ENCODE measurements at regions not wholly inside any gene's neighbourhood (a gene's known extent, or its start where the extent isn't known, plus 50 kb on each side); places are given as distances from the start of the nearest gene placed in this dataset.

GRCh38 chr3:182259579-182259978, 533.7 kb upstream of the ATP11B start:
- Histone ChIP-seq H3K27me3 (ENCODE audit: control insufficient read depth, insufficient read depth, low read length, poor library complexity, severe bottlenecking) (peaks cover 13% of the 10 kb centered on the region), H3K4me3 (ENCODE audit: low read length) (no peak overlapping the region), H3K27ac (ENCODE audit: low read depth, low read length) (peak overlapping the region; percentile 69), H3K9ac (ENCODE audit: extremely low read depth, low read length, poor library complexity, severe bottlenecking) (no peak overlapping the region), H3K9me3 (ENCODE audit: control insufficient read depth, low read length) (no peaks in the 10 kb centered on the region), H3K36me3 (ENCODE audit: control insufficient read depth, insufficient read depth, low read length) (no peaks in the 10 kb centered on the region), H3K4me1 (ENCODE audit: control insufficient read depth, insufficient read depth, low read length) (no peaks in the 10 kb centered on the region)
- 79 to 80% methylated on average over 15 to 17 of the region's 17 CpGs for WGBS, 2 experiments (ENCODE audit: insufficient coverage in 1 of 2, insufficient read length in 1 of 2)
- Mint-ChIP-seq H3K27ac (no peak overlapping the region), H3K36me3 (ENCODE audit: low read depth) (no peaks in the 10 kb centered on the region), H3K4me3 (no peak overlapping the region), H3K4me1 (peaks cover 8% of the 10 kb centered on the region), H3K9me3 (no peaks in the 10 kb centered on the region), H3K27me3 (ENCODE audit: insufficient read depth) (peaks cover 6% of the 10 kb centered on the region)
- TF ChIP-seq CTCF (conservative IDR thresholded peaks at IDR 0.05) = peak; percentile 19
- peak; percentile 74 for DNase-seq

DNA sequence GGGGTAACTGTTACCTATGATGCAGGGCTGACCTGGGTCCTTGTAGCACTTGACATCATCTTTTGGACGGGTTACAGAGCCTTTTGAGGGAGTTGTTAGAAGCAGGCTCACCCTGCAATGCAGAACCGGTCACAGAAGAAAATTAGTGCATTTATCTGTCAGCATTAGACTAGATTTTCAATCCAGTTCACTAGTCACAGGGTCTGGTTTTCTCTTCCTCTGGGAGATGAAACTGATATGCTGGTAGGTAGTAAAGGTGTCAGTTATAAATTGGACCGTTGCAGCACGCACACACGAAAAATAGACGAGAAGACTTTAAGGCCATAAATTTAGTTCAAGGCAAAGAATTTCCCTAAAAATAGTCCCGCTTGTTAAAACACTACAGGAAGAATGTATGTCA, 532.3 kb upstream of the ATP11B start:
- Histone ChIP-seq H3K27ac (ENCODE audit: low read depth, low read length) (no peak overlapping the region), H3K4me3 (ENCODE audit: low read length) (no peak overlapping the region), H3K27me3 (ENCODE audit: control insufficient read depth, insufficient read depth, low read length, poor library complexity, severe bottlenecking) (peaks cover 13% of the 10 kb centered on the region), H3K9me3 (ENCODE audit: control insufficient read depth, low read length) (no peaks in the 10 kb centered on the region), H3K9ac (ENCODE audit: extremely low read depth, low read length, poor library complexity, severe bottlenecking) (no peak overlapping the region), H3K4me1 (ENCODE audit: control insufficient read depth, insufficient read depth, low read length) (no peaks in the 10 kb centered on the region), H3K36me3 (ENCODE audit: control insufficient read depth, insufficient read depth, low read length) (no peaks in the 10 kb centered on the region)
- Mint-ChIP-seq H3K4me1 (peaks cover 12% of the 10 kb centered on the region), H3K27ac (no peak overlapping the region), H3K27me3 (ENCODE audit: insufficient read depth) (peaks cover 6% of the 10 kb centered on the region), H3K9me3 (no peaks in the 10 kb centered on the region), H3K4me3 (no peak overlapping the region), H3K36me3 (ENCODE audit: low read depth) (no peaks in the 10 kb centered on the region)
- no peak for TF ChIP-seq CTCF (conservative IDR thresholded peaks at IDR 0.05)
- DNase-seq = no peak
- 92 to 100% methylated on average over 5 to 7 of the region's 7 CpGs for WGBS, 2 experiments (ENCODE audit: insufficient coverage in 1 of 2, insufficient read length in 1 of 2)

DNA sequence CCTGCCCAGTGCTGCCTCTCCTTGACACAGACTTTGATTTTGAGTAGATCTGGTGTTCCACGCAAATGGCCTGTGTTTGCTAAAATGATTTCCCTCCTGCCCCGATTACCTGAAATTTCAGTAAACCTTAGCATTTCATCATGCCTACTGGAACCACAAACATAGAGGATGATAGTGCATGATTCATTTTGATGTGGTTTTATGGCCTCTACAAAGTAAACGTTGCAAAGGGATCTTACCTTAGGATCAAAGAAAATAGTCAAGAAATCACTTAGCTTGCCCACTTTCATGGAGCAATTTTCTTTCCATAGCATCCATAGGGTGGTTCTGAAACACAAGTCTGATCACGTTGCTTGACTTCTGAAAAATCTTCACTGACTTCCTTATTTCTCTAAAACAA, 524.6 kb upstream of the ATP11B start:
- Mint-ChIP-seq H3K36me3 (ENCODE audit: low read depth) (no peaks in the 10 kb centered on the region), H3K27ac (no peak overlapping the region), H3K27me3 (ENCODE audit: insufficient read depth) (no peaks in the 10 kb centered on the region), H3K4me3 (no peak overlapping the region), H3K9me3 (no peaks in the 10 kb centered on the region), H3K4me1 (peaks cover 12% of the 10 kb centered on the region)
- no peaks in the 10 kb centered on the region for H3K4me1 ChIP-seq (ENCODE audit: control insufficient read depth, insufficient read depth, low read length)
- no peak for TF ChIP-seq CTCF (conservative IDR thresholded peaks at IDR 0.05)
- H3K36me3 ChIP-seq (ENCODE audit: control insufficient read depth, insufficient read depth, low read length) = no peaks in the 10 kb centered on the region
- H3K9ac ChIP-seq (ENCODE audit: extremely low read depth, low read length, poor library complexity, severe bottlenecking) = no peak overlapping the region
- no peak for DNase-seq
- H3K27ac ChIP-seq (ENCODE audit: low read depth, low read length) = no peak overlapping the region
- no peak overlapping the region for H3K4me3 ChIP-seq (ENCODE audit: low read length)
- H3K9me3 ChIP-seq (ENCODE audit: control insufficient read depth, low read length) = no peaks in the 10 kb centered on the region
- WGBS, 2 experiments (ENCODE audit: insufficient coverage in 1 of 2, insufficient read length in 1 of 2) = 86 to 95% methylated on average over 2 to 4 of the region's 4 CpGs
- no peaks in the 10 kb centered on the region for H3K27me3 ChIP-seq (ENCODE audit: control insufficient read depth, insufficient read depth, low read length, poor library complexity, severe bottlenecking)
